NCI-H345 treated with DMSO at 0.1 percent for 48 hours (cell line): ENCODE measurements at regions not wholly inside any gene's neighbourhood (a gene's known extent, or its start where the extent isn't known, plus 50 kb on each side); places are given as distances from the start of the nearest gene placed in this dataset.
A peak's percentile ranks its signal among the peaks of the same experiment; 100 is the strongest.

Source experiments
- DNase-seq: peaks from one replicate; lab custom pipeline; 2025; ENCODE audit not compliant: unreplicated experiment; lab: John Stamatoyannopoulos, UW

DNA sequence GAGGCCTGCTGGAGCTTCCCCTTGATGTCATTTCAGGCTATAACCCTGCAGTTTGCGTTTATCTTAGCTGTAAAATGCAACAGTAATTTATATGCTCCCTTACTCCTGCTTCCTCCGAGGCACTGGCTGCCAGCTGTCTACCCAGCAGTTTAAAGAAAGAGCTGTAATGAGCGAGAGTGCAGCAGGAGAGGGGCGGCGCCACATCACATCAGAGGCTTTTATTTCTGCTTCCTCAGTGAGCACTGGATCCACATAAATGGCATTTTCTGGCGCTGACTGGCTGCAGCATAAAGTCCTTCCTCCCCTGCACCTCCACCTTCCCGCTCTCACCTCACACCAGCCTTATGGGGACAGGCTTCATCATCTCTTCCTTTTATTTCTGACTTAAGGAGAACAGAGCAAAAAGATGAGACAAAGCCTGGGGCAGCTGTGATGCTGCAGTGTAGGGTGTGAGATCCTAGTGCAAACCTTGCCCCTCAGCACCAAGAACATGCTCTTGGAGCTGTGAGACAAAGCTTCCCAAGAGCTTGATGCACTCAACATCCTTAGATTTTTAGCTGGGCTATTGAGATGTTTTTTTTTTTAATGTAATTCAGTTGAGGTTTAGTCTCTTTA is 829.6 kb upstream of the ZNF608 start:
- peak; percentile 29 for DNase-seq

DNA sequence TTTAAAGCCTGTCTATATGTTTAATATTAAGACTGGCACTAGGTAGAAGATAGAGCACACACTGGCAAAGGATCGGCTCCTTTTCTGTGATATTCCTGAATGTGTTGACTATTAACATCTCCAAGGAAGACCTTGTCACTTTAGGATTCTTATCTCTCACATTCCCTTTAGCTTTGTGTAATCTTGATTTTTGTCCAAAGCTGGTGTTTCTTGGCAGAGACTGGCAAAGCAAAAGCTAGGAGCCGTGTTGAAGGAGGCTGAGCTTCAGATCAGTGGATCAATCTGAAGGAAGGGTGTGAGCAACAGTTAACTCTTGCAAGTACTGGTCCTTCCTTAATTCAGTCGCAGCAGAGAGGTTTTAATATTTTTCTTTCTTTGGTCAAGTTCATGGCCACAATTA is 830.4 kb upstream of the ZNF608 start:
- DNase-seq, result no peak

DNA sequence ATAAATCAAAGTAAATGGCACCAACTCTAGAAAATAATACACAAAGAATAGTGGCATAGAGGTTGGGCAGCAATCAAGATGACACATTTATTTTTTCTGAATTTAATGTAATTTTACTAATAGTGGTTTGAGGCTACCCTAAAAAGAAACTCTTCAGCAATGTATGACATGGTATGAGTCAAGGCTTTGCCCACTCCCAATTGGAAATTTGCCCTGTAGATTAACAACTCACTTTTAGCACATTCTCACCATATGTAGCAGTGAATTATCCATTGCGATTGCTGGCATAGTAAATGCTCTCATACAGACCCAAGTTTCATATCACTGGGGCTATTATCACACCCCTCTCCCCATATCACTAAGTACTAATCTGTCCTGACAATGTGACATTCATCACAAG is 832.1 kb upstream of the ZNF608 start:
- no peak for DNase-seq

DNA sequence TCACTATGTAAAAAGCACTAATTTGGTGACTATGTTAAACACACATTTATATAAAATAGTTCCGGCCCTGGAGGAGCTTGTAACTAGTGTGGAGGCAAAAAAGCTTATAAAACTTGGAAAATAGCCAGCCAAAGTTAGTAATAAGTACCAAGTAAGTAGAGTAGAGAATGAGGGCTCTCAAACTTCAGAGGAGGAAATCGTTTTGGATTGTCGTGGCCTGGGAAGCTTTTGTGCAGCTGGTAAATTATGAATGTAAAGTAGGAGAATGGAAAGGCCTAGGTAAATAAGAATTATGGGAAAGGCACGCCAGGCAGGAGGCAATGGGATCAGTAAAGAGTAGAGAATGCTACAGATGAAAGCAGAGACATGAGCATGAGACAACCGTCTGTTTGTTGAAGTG is 832.7 kb upstream of the ZNF608 start:
- peak; percentile 17 for DNase-seq

DNA sequence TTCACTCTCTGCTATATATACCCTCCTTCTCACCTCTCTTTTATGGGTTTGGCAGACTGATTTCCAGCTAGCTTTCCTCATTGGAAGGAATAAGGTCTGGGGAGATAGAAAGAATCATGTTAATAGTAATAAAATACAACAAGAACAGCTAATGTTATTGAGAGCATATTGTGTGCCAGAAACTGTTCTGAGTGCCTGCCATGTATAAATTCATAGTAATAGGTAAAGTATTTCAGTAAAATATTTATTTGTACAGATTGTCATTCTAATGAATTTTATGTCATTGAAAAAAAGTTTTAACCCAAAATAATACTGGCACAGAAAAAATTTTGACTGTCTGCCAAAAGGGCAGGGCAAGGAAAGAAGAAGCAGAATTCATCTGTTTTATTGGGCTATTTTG is 834.9 kb upstream of the ZNF608 start:
- no peak for DNase-seq

DNA sequence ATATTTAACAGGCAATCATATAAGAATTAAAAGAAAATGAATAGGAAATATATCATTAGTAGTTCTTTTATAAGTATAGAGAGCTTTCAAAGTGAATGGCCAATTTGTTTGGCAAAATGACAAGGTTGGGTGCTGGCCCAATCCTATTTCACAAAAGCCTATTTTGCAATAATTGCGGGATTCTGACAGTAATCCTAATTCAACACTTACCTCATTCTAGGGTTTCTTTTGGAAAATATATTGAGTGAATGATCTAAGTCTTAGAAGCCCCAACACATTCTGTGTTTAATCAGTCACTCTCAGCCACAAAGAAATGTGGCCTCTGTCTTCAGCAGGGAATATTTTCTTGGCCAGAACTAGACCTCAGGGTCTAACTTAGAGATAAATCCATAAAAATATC is 835.9 kb upstream of the ZNF608 start:
- no peak for DNase-seq

DNA sequence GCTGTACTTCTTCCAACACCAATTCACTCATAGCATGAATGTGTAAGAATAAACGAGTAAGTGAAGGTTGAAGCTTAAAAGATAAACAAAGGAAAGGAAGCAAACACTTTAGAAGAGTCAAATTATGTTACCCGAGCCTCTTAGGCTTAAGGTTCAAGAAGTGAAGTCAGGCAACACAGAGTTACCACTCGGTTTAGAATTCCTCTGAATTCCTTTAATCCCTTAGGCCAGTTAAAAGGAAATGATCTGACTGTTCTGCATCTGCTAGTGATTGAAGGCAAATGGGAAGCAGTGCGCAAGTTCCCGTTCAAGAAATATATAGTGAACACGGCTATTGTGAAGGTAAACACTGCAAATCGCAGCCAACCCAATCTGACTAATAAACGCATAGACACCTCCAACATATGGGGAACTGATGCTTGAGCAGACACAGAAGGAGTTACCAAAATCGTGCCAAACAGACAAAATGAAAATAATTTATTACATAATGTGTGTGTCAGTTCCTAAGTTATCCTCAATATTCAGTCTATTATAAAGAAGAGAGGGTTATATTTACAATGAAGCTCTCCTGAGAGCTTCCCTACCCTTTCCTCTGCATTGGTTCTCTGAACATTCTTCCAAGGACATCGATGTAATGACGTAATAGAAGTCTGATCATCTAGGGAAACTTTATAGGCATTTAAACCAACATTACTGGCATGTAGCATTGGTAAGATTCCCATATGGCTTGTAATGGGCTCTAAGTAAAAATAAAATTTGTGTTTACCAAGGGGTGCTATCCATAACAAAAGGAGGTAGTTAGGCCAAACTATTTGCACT is 837.1 kb upstream of the ZNF608 start:
- no peak for DNase-seq

DNA sequence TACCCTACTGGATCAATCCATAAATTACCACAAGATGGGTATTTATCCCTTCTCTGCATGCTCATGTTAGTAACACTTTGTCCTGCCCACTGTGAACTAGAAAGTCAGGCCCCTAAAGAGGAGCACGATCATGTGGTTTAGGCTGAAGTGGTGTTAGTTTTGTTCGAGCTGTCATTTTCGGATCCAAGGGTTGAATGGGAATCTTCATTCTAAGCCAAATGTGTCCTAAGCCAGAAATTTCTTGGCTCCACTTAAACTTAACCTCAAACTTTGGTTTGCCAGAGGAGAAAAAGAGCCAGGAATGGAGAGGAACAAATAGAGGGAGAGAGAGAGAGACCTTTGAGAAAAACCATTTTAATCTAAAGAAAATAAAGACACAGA is 837.7 kb upstream of the ZNF608 start:
- no peak for DNase-seq

DNA sequence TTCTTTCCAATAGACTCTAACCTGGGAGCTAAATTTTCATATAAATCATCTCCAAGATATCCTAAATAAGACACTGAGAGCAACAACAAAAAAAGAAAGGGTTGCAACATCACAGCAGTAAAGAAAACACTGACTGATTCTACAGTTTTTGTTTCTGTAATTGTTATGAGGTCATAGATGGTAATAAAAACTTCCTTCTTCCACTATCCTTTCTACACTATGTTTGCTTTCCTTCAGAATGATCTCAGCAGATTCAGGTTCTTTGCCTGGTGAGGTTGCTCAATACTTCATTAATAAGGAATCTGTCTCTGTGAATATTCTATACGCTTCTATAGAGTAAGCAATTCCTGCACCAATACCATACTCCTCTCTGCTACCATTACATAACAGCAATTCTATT is 835.6 kb upstream of the GRAMD2B start:
- DNase-seq, result no peak

DNA sequence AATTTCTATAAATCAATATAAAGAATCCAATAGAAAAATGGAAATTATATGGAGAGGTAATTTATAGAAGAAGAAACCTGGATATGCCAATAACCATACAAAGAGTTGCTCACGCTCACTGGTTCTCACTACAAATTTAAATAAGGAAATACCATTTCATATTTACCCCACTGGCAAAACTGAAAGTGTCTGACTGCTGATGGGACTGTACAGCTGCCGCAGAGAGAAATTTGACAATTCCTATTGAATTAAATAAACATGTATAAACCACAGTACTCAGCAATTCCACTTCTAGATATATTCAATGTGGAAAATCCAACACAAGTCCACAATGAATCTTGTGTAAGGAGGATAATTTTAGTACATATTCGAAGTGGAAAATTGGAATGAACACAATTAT is 830.4 kb upstream of the GRAMD2B start:
- no peak for DNase-seq

DNA sequence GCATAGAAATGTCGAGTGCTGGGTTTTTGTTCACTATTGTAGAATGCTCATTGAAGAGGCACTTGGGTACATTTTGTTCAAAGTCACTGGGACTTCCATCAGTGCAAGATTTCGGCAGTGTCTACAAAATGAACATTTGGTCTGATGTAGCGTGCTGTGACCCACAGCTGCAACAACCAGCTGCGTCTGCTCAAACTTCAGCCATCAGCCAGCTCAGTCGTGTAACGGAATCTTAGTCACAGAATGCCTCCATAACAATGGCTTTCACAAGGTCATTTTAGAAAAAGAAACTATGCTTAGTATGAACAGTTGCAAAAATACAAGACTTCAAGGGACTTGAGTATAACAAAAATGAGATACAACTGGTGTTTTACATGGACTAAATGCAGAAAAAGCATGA is 828.1 kb upstream of the GRAMD2B start:
- no peak for DNase-seq

DNA sequence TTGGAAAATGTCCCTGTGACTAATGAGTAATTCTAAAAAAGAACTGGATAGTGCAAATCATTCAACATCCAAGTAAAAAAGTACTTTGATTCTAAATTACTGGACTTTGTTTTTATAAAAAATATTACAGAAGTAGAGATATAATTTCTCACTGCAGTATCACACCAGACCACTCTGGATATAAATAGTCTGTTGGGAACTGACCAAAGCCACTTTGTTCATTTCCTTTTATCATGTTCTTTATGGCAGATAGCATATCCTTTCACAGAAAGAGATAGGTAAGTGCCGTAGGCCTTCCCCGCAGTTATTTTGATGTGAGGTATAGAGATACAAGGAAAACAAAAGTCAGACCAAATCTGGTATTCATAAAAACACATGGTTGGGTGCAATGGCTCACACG is 827.4 kb upstream of the GRAMD2B start:
- no peak for DNase-seq

DNA sequence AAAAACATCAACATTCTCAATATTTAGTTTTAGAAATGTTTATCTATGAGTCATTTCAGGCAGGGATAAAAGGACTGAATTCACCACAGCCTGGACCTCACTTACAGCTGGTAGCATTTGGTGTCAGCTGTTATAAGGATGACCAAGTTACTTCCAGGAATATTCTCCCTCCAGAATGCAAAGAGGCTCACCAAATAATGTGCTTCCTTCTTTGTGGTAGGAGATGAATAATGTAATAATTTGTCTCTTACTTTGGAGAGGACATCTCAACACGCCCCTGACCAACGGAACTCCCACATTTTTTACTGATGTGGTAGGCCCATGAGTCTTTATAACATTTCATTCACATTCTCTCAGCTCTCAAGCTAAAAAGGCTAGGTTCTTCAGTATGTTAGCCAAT is 825.9 kb upstream of the GRAMD2B start:
- no peak for DNase-seq

DNA sequence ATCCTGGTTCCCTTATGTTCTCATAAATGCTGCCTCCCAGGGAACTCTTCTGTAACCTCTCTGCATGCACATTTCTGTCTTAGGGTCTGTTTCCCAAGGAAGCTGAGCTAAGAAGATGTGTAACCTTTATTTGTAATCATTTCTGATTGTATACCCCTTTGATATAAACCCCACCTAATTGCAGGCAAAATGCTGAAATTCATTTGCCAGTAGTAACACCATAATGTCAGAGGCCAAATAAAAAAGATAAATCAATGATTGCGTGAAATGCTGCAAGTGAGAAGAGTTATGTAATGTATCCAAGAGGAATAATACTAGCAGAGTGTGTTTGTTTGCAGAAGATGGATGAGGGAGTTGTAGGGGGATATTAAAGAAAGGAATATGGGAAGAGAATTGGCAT is 822.6 kb upstream of the GRAMD2B start:
- no peak for DNase-seq

DNA sequence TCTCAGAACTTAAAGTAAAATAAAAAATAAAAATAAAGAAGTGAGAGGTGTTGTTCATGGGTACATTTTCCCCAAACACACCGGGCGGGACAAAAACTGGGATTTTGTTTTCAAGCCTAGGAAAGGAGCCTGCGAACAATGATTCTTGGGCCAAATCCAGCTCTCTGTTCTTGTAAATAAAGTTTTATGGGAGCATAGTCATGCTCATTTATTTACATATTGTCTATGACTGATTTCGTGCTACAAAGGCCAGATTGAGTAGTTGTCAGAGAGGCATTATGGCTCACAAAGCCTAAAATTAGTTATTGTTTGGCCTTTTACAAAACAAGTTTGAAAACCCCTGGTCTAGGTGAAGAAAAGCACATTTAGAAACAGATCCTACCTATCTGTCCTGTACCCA is 821.0 kb upstream of the GRAMD2B start:
- no peak for DNase-seq

DNA sequence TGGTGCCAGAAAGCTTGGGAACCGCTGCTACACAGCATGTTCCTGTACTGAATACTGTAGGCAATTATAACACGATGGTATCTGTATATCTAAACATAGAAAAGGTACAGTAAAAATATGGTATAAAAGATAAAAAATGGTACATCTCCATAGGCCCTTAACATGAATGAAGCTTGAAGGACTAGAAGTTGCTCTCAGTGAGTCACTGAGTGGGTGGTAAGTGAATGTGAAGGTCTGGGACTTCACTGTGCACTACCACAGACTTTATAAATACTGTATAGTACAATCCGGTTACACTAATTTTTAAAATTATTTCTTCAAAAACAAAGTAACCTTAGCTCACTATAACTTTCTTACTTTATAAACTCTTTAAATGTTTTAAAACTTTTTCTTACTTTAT is 819.9 kb upstream of the GRAMD2B start:
- DNase-seq, result no peak

DNA sequence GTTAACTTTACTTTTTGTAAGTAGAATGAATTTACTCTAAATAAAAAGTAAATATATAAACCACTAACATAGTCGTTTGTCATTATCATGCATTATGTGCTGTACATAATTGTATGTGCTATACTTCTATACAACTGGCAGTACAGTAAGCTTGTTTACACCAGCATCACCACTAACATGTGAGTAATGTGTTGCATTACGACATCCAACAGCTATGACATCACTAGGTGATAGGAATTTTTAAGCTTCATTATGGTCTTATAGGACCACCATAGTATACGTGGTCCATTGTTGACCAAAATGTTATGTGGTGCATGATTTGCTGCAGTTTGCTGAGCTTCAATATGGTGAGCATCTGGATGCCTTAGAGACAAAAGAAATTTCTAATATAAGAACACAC is 819.1 kb upstream of the GRAMD2B start:
- no peak for DNase-seq

DNA sequence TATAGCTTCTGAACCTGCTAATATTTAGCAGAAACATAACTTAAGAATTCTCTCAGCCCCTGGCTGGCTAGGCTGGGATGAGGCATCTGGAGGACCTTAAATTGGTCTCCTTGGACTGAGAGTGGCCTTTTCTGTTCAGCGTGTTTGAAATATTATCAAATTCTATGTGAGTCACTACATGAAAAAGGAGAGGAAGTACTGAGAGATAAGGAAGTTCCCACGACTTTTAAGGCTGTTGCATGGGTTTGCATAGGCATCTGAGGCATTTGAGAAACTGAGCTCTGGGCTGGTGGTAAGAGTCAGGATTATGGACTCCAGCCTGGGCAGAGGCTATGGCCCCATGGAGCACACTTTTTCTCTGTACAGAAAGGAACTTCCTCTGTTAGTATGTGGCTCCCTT is 816.2 kb upstream of the GRAMD2B start:
- DNase-seq, result no peak

DNA sequence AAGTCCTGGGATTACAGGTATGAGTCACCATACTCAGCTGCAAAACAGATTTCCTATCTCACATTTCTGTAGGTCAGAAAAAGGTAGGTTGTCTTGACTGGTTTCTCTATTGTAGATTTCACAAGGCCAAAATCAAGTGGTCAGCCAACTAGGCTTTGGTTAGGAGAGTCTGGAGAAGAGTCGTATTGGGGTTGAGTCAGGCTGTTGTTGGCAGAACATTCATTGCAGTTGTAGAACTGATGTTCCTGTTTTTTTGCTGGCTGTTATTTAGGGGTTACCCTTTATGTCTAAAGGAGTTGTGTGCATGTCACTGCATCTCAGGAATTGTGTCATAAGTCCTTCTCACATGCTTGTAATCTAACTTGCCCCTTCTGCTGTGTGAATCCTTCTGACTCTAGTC is 814.2 kb upstream of the GRAMD2B start:
- DNase-seq, result no peak

DNA sequence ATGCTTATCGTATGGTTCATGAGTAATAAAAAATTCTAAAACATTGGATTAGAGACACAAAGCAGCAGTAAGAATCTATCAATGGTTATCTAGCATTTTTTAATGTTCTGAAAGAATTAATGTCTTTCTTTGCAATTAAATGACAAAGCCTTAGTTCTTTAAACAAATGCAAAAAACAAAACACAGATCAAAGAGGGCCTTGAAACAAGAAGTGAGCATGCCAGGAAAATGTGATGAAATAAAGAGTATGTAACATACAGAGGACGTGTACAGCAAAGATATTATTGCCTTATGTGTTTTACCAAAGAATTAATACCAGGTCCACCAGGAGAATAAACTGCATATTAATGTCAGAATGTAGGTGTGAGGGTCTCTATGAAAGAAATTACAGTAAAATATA is 812.3 kb upstream of the GRAMD2B start:
- no peak for DNase-seq

DNA sequence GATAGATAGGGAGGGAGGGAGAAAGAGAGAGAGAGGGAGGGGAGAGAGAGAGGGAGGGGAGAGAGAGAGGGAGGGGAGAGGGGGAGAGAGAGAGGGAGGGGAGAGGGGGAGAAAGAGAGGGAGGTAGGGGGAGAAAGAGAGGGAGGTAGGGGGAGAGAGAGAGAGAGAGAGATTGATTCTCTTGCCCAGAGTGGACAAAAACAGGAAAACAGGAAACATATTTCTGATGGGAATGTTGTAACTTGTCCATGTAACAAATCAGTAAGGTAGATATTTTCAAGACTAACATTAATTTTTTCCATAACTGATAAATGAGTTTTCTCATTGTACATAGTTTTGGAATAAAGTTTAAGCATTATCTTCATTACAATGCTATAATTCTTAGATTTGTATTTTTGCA is 811.7 kb upstream of the GRAMD2B start:
- no peak for DNase-seq

DNA sequence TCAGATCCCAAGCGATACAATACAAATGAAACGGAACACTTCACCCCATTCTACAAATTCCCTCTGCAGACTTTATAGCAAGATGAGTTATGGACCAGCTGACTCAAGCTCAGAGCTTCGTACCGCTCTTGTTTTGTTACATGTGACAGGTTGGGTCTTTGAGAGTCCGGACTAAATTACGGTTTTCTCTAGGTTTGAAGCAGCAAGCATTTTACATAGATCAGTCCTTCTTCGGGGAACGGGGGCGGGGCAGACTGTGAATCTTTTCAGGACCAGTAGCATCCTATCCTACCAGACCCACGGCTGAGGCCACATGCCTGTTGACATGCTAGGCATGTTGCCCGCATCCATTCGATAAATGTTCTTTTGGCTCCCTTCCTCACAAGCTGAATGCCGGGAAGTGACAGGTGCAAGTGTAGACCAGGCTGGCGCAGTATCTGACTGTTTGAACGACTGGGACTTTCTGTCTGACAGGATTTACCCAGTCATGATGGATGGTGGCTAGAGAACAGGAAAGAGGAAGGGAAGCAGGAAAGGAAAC is 811.0 kb upstream of the GRAMD2B start:
- peak; percentile 64 for DNase-seq

DNA sequence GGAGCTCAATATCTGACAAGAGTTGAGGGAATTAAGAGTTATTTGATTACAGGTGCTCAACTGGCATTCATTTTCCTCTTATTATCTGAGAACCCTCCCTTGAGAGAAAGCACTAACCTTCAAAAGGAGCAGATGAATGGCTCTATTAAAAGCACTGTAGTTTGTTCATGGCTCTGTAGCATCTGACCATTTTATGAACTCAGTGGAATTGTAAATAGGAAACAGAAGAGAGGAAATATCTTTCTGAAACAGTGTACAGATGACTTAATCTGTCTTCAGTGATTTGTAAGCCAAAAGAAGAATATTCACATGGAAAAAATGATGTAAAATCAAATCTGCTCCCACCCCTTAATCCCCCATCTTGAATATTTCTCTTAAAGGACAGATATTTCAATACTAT is 810.4 kb upstream of the GRAMD2B start:
- no peak for DNase-seq
